Smooth muscle cell (in vitro differentiated cells): ENCODE measurements at regions not wholly inside any gene's neighbourhood (a gene's known extent, or its start where the extent isn't known, plus 50 kb on each side); places are given as distances from the start of the nearest gene placed in this dataset.

Experiments
- DNase-seq: peaks from one replicate; lab custom pipeline; 2025; ENCODE audit not compliant: unreplicated experiment; lab: John Stamatoyannopoulos, UW
- H2AFZ ChIP-seq: fragments of 200-600 bp; sonication (generic); 2 replicates; pipeline ENCODE4 v1.6.0; 2016; ENCODE audit warnings: antibody characterized with exemption, low read depth, mild to moderate bottlenecking
- H3F3A ChIP-seq: fragments of 200-600 bp; sonication (generic); 2 replicates; pipeline ENCODE4 v1.6.0; 2017; ENCODE audit warnings: antibody characterized with exemption, low read depth
- H3K27ac ChIP-seq: fragments of 200-600 bp; sonication (generic); 2 replicates; pipeline ENCODE4 v1.5.1; 2016; ENCODE audit warnings: low read depth, mild to moderate bottlenecking
- H3K27me3 ChIP-seq: fragments of 200-600 bp; sonication (generic); 2 replicates; pipeline ENCODE4 v1.6.1; 2016; ENCODE audit warnings: low read depth, mild to moderate bottlenecking
- H3K36me3 ChIP-seq: fragments of 200-600 bp; sonication (generic); 2 replicates; pipeline ENCODE4 v1.5.1; 2016; ENCODE audit warnings: low read depth
- H3K4me1 ChIP-seq: fragments of 200-600 bp; sonication (generic); 2 replicates; pipeline ENCODE4 v1.5.1; 2016; ENCODE audit warnings: low read depth
- H3K4me2 ChIP-seq: fragments of 200-600 bp; sonication (generic); 2 replicates; pipeline ENCODE4 v1.6.0; 2016; ENCODE audit warnings: mild to moderate bottlenecking
- H3K4me3 ChIP-seq: fragments of 200-600 bp; sonication (generic); 2 replicates; pipeline ENCODE4 v1.5.1; 2016; ENCODE audit warnings: mild to moderate bottlenecking
- H3K79me2 ChIP-seq: fragments of 200-600 bp; sonication (generic); 2 replicates; pipeline ENCODE4 v1.6.0; 2016; ENCODE audit warnings: low read depth, mild to moderate bottlenecking
- H3K9ac ChIP-seq: fragments of 200-600 bp; sonication (generic); 2 replicates; pipeline ENCODE4 v1.6.0; 2016; ENCODE audit warnings: low read depth
- H3K9me3 ChIP-seq: fragments of 200-600 bp; sonication (generic); replicated peaks from 2 replicates; pipeline ENCODE4 v1.5.1; 2016; ENCODE audit warnings: low read depth
- H4K20me1 ChIP-seq: fragments of 200-600 bp; sonication (generic); 2 replicates; pipeline ENCODE4 v1.6.0; 2016; ENCODE audit warnings: low read depth
- WGBS: methylation state at CpG from one replicate; pipeline ENCODE4 v1.1.7; 2016; ENCODE audit warnings: low lambda C conversion rate; 5-methylcytosine and 5-hydroxymethylcytosine counted together
- TF ChIP-seq, protein P1 (sequence below): fragments of 200-600 bp; sonication (generic); IDR thresholded peaks from 2 replicates; pipeline ENCODE4 v1.5.1; 2017; ENCODE audit warnings: borderline replicate concordance, mild to moderate bottlenecking, antibody characterized with exemption; ENCODE audit not compliant: insufficient read depth, poor library complexity, severe bottlenecking

DNA sequence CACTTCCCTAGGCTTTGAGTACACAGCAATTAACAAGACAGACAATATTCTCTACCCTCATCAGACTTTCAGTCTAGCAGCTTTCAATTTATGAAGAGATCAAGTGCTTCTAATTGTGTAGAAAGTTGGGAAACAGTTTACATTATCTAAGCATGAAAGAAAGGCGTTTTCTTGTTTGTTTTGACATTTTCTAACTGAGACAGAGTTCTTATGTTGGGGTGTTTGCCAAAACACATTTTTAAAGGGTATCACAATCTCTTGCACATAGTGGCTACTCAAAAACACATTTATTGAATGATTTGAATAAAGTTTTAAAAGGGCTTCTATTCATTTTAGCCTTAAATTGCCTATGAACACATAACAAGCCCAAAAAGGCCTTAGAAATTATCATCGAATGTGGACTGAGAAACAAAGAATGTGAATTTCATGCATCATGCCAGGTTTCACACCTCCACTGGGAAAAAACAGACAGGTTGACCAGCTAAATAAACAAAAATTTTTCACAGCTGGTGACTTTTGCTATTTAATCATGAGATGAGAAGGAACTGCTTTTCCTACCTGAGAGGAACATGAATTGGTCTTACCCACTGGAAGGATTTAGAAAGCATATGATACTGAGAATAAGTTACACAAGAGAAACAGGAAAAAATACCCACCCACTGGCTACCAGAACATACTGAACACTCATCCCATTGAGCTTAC is 394.5 kb upstream of the PKN2 start:
- Histone ChIP-seq H3K27me3 (no peaks in the 10 kb centered on the region), H3K36me3 (no peaks in the 10 kb centered on the region), H3K9ac (no peak overlapping the region), H3K4me1 (peaks cover 5% of the 10 kb centered on the region), H2AFZ (no peak overlapping the region), H3K79me2 (no peaks in the 10 kb centered on the region), H3F3A (no peaks in the 10 kb centered on the region), H3K4me3 (no peak overlapping the region), H3K9me3 (no peaks in the 10 kb centered on the region), H4K20me1 (no peaks in the 10 kb centered on the region), H3K27ac (no peak overlapping the region), H3K4me2 (no peak overlapping the region)
- TF ChIP-seq, protein P1, sequence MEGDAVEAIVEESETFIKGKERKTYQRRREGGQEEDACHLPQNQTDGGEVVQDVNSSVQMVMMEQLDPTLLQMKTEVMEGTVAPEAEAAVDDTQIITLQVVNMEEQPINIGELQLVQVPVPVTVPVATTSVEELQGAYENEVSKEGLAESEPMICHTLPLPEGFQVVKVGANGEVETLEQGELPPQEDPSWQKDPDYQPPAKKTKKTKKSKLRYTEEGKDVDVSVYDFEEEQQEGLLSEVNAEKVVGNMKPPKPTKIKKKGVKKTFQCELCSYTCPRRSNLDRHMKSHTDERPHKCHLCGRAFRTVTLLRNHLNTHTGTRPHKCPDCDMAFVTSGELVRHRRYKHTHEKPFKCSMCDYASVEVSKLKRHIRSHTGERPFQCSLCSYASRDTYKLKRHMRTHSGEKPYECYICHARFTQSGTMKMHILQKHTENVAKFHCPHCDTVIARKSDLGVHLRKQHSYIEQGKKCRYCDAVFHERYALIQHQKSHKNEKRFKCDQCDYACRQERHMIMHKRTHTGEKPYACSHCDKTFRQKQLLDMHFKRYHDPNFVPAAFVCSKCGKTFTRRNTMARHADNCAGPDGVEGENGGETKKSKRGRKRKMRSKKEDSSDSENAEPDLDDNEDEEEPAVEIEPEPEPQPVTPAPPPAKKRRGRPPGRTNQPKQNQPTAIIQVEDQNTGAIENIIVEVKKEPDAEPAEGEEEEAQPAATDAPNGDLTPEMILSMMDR = no peak
- WGBS = 85% methylated on average over 2 of the region's 2 CpGs
- no peak for DNase-seq

DNA sequence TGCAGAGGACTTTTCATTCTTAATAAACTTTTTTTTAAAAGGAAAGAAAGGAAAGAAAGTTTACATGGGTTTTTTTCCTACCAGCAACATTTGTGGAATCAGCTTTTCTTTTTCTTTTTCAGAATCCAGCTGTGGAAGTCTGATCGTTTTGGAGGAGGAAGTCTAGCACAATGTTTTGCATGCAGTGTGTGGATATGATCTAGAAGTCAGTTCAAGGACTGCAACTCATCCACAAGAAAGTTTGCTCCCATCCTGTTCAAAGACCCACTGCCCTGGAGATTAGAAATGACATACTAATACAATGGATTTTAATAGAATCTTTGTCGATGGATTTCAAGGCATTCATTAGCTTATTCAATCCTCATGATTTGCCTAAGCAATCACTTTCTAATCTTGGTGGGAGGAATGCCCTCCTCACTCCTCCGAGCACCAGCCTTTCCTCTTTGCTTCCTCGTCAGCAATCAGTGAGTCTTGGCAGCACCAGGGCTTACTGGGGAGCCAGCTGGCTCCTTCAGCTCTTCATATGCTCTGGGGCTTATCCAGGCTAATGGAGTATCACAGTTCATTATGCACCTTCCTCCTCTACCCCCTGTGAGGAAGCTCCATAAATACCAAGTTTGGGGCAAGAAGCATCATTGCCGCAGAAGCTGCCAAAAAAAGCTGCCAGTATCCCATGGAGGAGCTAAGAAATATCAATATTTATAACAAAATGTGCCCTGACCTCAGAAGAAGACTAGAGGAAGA is 392.3 kb upstream of the PKN2 start:
- WGBS = 86% methylated on average over 5 of the region's 5 CpGs
- Histone ChIP-seq H3K9ac (no peak overlapping the region), H3K4me2 (no peak overlapping the region), H3K79me2 (no peaks in the 10 kb centered on the region), H4K20me1 (no peaks in the 10 kb centered on the region), H3K27me3 (no peaks in the 10 kb centered on the region), H3K27ac (no peak overlapping the region), H2AFZ (no peak overlapping the region), H3K4me1 (peaks cover 12% of the 10 kb centered on the region), H3K36me3 (no peaks in the 10 kb centered on the region), H3F3A (no peaks in the 10 kb centered on the region), H3K4me3 (no peak overlapping the region), H3K9me3 (no peaks in the 10 kb centered on the region)
- TF ChIP-seq, protein P1 = no peak
- no peak for DNase-seq

DNA sequence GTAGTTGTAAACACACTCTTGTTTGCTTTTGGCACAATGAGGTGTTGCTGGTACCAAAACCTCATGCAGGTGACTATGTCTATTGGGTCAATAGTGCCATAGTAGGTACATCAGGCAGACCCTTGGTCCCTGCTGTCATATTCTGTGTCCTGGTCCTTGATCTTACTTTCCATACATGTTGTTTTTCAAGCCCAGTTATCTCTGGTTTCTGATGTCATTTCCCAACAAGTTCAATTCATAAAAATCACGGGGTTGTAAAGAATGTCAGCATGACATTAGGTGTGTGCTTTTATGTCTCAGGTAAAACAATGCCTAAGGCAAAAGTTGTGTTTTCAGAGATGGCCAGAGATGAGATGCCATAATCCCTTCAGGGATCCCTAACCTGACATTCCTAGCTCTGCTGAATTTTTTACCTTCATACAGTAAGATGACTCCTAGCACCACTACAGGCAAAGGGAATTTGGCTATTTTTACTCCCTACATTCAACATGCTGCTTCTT is 390.3 kb upstream of the PKN2 start:
- Histone ChIP-seq H3K4me1 (peaks cover 12% of the 10 kb centered on the region), H3K4me3 (no peak overlapping the region), H3F3A (no peaks in the 10 kb centered on the region), H4K20me1 (no peaks in the 10 kb centered on the region), H3K9ac (no peak overlapping the region), H2AFZ (no peak overlapping the region), H3K36me3 (no peaks in the 10 kb centered on the region), H3K27ac (no peak overlapping the region), H3K9me3 (no peaks in the 10 kb centered on the region), H3K27me3 (no peaks in the 10 kb centered on the region), H3K4me2 (no peak overlapping the region), H3K79me2 (no peaks in the 10 kb centered on the region)
- DNase-seq = no peak
- 80% methylated on average over 1 of the region's 1 CpG for WGBS
- TF ChIP-seq, protein P1 = no peak
